CD4-positive, alpha-beta memory T cell (primary cell): ENCODE measurements at regions not wholly inside any gene's neighbourhood (a gene's known extent, or its start where the extent isn't known, plus 50 kb on each side); places are given as distances from the start of the nearest gene placed in this dataset.

ENCODE experiments used
- CTCF ChIA-PET: fragments of 350-600 bp; sonication (Branson Sonifier 250); formaldehyde crosslinking; loops from one replicate; lab custom pipeline; 2021; ENCODE audit warnings: inconsistent platforms; ENCODE audit not compliant: partially characterized antibody; lab: Charles Lee
- POLR2A ChIA-PET: fragments of 350-600 bp; sonication (Branson Sonifier 250); formaldehyde crosslinking; loops from one replicate; lab custom pipeline; 2021; ENCODE audit not compliant: partially characterized antibody; lab: Charles Lee
- DNase-seq, 5 donors: peaks; one replicate each; pipeline versions ENCODE4 v3.0.0 to v3.0.0-alpha.2; 2020 to 2022; ENCODE audit warnings: mixed read lengths in 1 of 5
- H3K27ac ChIP-seq: one replicate; pipeline ENCODE4 v1.7.0; 2013; ENCODE audit warnings: low read depth, low read length
- H3K27me3 ChIP-seq: 2 replicates; pipeline ENCODE4 v1.7.0; 2013; ENCODE audit warnings: mild to moderate bottlenecking, low read length, moderate library complexity; ENCODE audit not compliant: insufficient read depth
- H3K36me3 ChIP-seq: 2 replicates; pipeline ENCODE4 v1.7.0; 2013; ENCODE audit warnings: mild to moderate bottlenecking, low read length, moderate library complexity; ENCODE audit not compliant: insufficient read depth
- H3K4me1 ChIP-seq: 2 replicates; pipeline ENCODE4 v1.7.0; 2013; ENCODE audit warnings: mild to moderate bottlenecking, low read length, moderate library complexity; ENCODE audit not compliant: insufficient read depth
- H3K4me3 ChIP-seq, 2 donors: one replicate each; pipeline ENCODE4 v1.7.0; 2013; ENCODE audit warnings: low read length in 2 of 2, mild to moderate bottlenecking in 1 of 2
- H3K9me3 ChIP-seq, 2 donors: one replicate each; pipeline ENCODE4 v1.7.0; 2013; ENCODE audit warnings: low read length in 2 of 2, control low read depth in 1 of 2; ENCODE audit not compliant: control insufficient read depth in 1 of 2
- H3K27ac Mint-ChIP-seq, 7 donors: one replicate each; pipeline ENCODE4 v1.8.0; 2020 to 2021; ENCODE audit warnings: mixed read lengths in 7 of 7, mild to moderate bottlenecking in 6 of 7, inconsistent platforms in 3 of 7, moderate library complexity in 3 of 7
- H3K27me3 Mint-ChIP-seq, 2 donors: one replicate each; pipeline ENCODE4 v1.8.0; 2020 to 2021; ENCODE audit warnings: mixed read lengths in 2 of 2
- H3K36me3 Mint-ChIP-seq, 2 donors: one replicate each; pipeline ENCODE4 v1.8.0; 2020 to 2021; ENCODE audit warnings: mixed read lengths in 2 of 2, inconsistent platforms in 1 of 2, mild to moderate bottlenecking in 1 of 2
- H3K4me1 Mint-ChIP-seq, 4 donors: one replicate each; pipeline ENCODE4 v1.8.0; 2020 to 2021; ENCODE audit warnings: mixed read lengths in 4 of 4, mild to moderate bottlenecking in 1 of 4
- H3K4me3 Mint-ChIP-seq, 8 donors: one replicate each; pipeline ENCODE4 v1.8.0; 2020 to 2021; ENCODE audit warnings: mixed read lengths in 8 of 8, mild to moderate bottlenecking in 7 of 8, moderate library complexity in 6 of 8, inconsistent platforms in 3 of 8
- H3K9me3 Mint-ChIP-seq, 8 donors: one replicate each; pipeline ENCODE4 v1.8.0; 2020 to 2021; ENCODE audit warnings: mixed read lengths in 8 of 8, mild to moderate bottlenecking in 5 of 8, inconsistent platforms in 3 of 8, moderate library complexity in 1 of 8
- intact Hi-C: fragments of 100-400 bp; cut with micrococcal nuclease; formaldehyde crosslinking; loops from one replicate; pipeline ENCODE4 v1.15.1; 2023

GRCh38 chr3:55197021-55197420 lies 269.2 kb upstream of the LRTM1 start:
- ChIA-PET CTCF (no interaction called here), POLR2A (no interaction called here)
- Mint-ChIP-seq H3K9me3 (peaks cover 0 to 8% (median 4%) of the 10 kb centered on the region in 8 donors), H3K36me3 (no peaks in the 10 kb centered on the region), H3K4me3 (no peak overlapping the region), H3K4me1 (no peaks in the 10 kb centered on the region), H3K27ac (no peak overlapping the region), H3K27me3 (no peaks in the 10 kb centered on the region)
- Histone ChIP-seq H3K27ac (no peak overlapping the region), H3K36me3 (no peaks in the 10 kb centered on the region), H3K27me3 (no peaks in the 10 kb centered on the region), H3K4me1 (no peaks in the 10 kb centered on the region), H3K9me3 (no peaks in the 10 kb centered on the region), H3K4me3 (no peak overlapping the region)
- DNase-seq = no peak
- intact Hi-C loops = no loop called here

GRCh38 chr3:55196495-55196894 lies 268.6 kb upstream of the LRTM1 start:
- H3K9me3 ChIP-seq = no peaks in the 10 kb centered on the region
- H3K4me1 ChIP-seq = no peaks in the 10 kb centered on the region
- ChIA-PET CTCF (no interaction called here), POLR2A (no interaction called here)
- H3K4me1 Mint-ChIP-seq = no peaks in the 10 kb centered on the region
- peaks cover 0 to 8% (median 4%) of the 10 kb centered on the region in 8 donors for H3K9me3 Mint-ChIP-seq
- H3K36me3 Mint-ChIP-seq = no peaks in the 10 kb centered on the region
- no peak overlapping the region for H3K27ac ChIP-seq
- no peak overlapping the region for H3K4me3 ChIP-seq
- no peak overlapping the region for H3K4me3 Mint-ChIP-seq
- no peak for DNase-seq
- no peaks in the 10 kb centered on the region for H3K27me3 Mint-ChIP-seq
- intact Hi-C loops = no loop called here
- no peaks in the 10 kb centered on the region for H3K27me3 ChIP-seq
- no peaks in the 10 kb centered on the region for H3K36me3 ChIP-seq
- H3K27ac Mint-ChIP-seq = no peak overlapping the region

GRCh38 chr3:55194376-55194775 lies 266.5 kb upstream of the LRTM1 start:
- Mint-ChIP-seq H3K9me3 (peaks cover 0 to 12% (median 4%) of the 10 kb centered on the region in 8 donors), H3K36me3 (no peaks in the 10 kb centered on the region), H3K4me3 (no peak overlapping the region), H3K27me3 (no peaks in the 10 kb centered on the region), H3K27ac (no peak overlapping the region), H3K4me1 (no peaks in the 10 kb centered on the region)
- ChIA-PET CTCF (no interaction called here), POLR2A (no interaction called here)
- H3K9me3 ChIP-seq = no peaks in the 10 kb centered on the region
- no peak for DNase-seq
- no peak overlapping the region for H3K27ac ChIP-seq
- no peaks in the 10 kb centered on the region for H3K27me3 ChIP-seq
- H3K36me3 ChIP-seq = no peaks in the 10 kb centered on the region
- intact Hi-C loops = no loop called here
- H3K4me3 ChIP-seq = no peak overlapping the region
- H3K4me1 ChIP-seq = no peaks in the 10 kb centered on the region

- CTCF ChIA-PET = no interaction called here
These were observed 264.3 kb upstream of the LRTM1 start for GRCh38 chr3:55191911-55192775.

GRCh38 chr3:55190331-55190730 lies 262.5 kb upstream of the LRTM1 start:
- POLR2A ChIA-PET = no interaction called here
- Histone ChIP-seq H3K4me3 (no peak overlapping the region), H3K36me3 (no peaks in the 10 kb centered on the region), H3K9me3 (no peaks in the 10 kb centered on the region), H3K4me1 (no peaks in the 10 kb centered on the region), H3K27ac (no peak overlapping the region), H3K27me3 (no peaks in the 10 kb centered on the region)
- H3K9me3 Mint-ChIP-seq = peaks cover 0 to 10% (median 3%) of the 10 kb centered on the region in 8 donors
- intact Hi-C loops = no loop called here
- H3K4me3 Mint-ChIP-seq = no peak overlapping the region
- CTCF ChIA-PET = no interaction called here
- no peak for DNase-seq
- no peaks in the 10 kb centered on the region for H3K4me1 Mint-ChIP-seq
- H3K27me3 Mint-ChIP-seq = no peaks in the 10 kb centered on the region
- no peak overlapping the region for H3K27ac Mint-ChIP-seq
- H3K36me3 Mint-ChIP-seq = no peaks in the 10 kb centered on the region

More at GRCh38 chr3:55191911-55192775, 264.3 kb upstream of the LRTM1 start:
- no peaks in the 10 kb centered on the region for H3K36me3 Mint-ChIP-seq
- Histone ChIP-seq H3K9me3 (no peaks in the 10 kb centered on the region), H3K27ac (no peak overlapping the region), H3K4me3 (no peak overlapping the region), H3K4me1 (no peaks in the 10 kb centered on the region), H3K36me3 (no peaks in the 10 kb centered on the region), H3K27me3 (no peaks in the 10 kb centered on the region)
- DNase-seq = no peak
- peaks cover 0 to 10% (median 3%) of the 10 kb centered on the region in 8 donors for H3K9me3 Mint-ChIP-seq
- H3K4me3 Mint-ChIP-seq = no peak overlapping the region
- H3K4me1 Mint-ChIP-seq = no peaks in the 10 kb centered on the region
- no peaks in the 10 kb centered on the region for H3K27me3 Mint-ChIP-seq
- intact Hi-C loops = no loop called here
- POLR2A ChIA-PET = no interaction called here
- H3K27ac Mint-ChIP-seq = no peak overlapping the region

GRCh38 chr3:55189359-55189801 lies 261.5 kb upstream of the LRTM1 start:
- H3K9me3 Mint-ChIP-seq = peaks cover 0 to 10% (median 3%) of the 10 kb centered on the region in 8 donors
- no peak overlapping the region for H3K27ac Mint-ChIP-seq
- H3K4me1 ChIP-seq = no peaks in the 10 kb centered on the region
- ChIA-PET CTCF (no interaction called here), POLR2A (no interaction called here)
- intact Hi-C loops = loop anchor here (10.0 kb wide), 1 partner anchor 1895 kb away; no protein-coding TSS in a partner anchor
- no peak for DNase-seq
- H3K36me3 ChIP-seq = no peaks in the 10 kb centered on the region
- no peaks in the 10 kb centered on the region for H3K9me3 ChIP-seq
- no peaks in the 10 kb centered on the region for H3K27me3 ChIP-seq
- no peak overlapping the region for H3K27ac ChIP-seq
- H3K4me1 Mint-ChIP-seq = no peaks in the 10 kb centered on the region
- H3K4me3 Mint-ChIP-seq = no peak overlapping the region
- H3K27me3 Mint-ChIP-seq = no peaks in the 10 kb centered on the region
- no peak overlapping the region for H3K4me3 ChIP-seq
- H3K36me3 Mint-ChIP-seq = no peaks in the 10 kb centered on the region

GRCh38 chr3:55185380-55185779 lies 257.5 kb upstream of the LRTM1 start:
- Mint-ChIP-seq H3K9me3 (peaks cover 0 to 6% (median 2%) of the 10 kb centered on the region in 8 donors), H3K4me3 (no peak overlapping the region), H3K36me3 (no peaks in the 10 kb centered on the region), H3K27ac (no peak overlapping the region), H3K4me1 (no peaks in the 10 kb centered on the region), H3K27me3 (no peaks in the 10 kb centered on the region)
- Histone ChIP-seq H3K27me3 (no peaks in the 10 kb centered on the region), H3K36me3 (no peaks in the 10 kb centered on the region), H3K4me3 (no peak overlapping the region), H3K27ac (no peak overlapping the region), H3K4me1 (no peaks in the 10 kb centered on the region), H3K9me3 (no peaks in the 10 kb centered on the region)
- ChIA-PET CTCF (no interaction called here), POLR2A (no interaction called here)
- DNase-seq = no peak
- intact Hi-C loops = loop anchor here (10.0 kb wide), 1 partner anchor 1891 kb away; no protein-coding TSS in a partner anchor
